CD4-positive, alpha-beta T cell treated with Interleukin-12 subunit alpha and Interleukin-12 subunit beta, for 1 hour (primary cell): ENCODE measurements at regions not wholly inside any gene's neighbourhood (a gene's known extent, or its start where the extent isn't known, plus 50 kb on each side); places are given as distances from the start of the nearest gene placed in this dataset.
"Not testable (repeated sequence)": the region's sequence is repeated elsewhere in the genome, so short reads cannot be mapped to it uniquely, and the experiment has no call there.

Experiments used
- DNase-seq: peaks from one replicate; pipeline ENCODE4 v3.0.0-alpha.2; 2020

DNA sequence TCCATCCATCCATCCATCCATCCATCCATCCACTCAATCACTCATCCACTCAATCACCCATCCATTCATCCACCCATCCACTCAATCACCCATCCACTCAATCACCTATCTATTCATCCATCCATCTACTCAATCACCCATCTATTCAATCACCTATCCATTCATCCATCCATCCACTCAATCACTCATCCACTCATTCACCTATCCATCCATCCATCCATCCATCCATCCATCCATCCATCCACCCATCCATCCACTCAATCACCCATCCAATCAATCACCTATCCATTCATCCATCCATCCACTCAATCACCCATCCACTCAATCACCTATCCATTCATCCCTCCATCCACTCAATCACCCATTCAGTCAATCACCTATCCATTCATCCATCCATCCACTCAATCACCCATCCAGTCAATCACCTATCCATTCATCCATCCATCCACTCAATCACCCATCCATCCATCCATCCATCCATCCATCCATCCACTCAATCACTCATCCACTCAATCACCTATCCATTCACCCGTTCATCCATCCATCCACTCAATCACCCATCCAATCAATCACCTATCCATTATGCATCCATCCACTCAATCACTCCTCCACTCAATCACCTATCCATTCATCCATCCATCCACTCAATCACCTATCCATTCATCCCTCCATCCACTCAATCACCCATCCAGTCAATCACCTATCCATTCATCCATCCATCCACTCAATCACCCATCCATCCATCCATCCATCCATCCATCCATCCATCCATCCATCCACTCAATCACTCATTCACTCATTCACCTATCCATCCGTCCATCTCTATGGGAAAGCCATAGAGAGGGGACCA, 114.7 kb upstream of the ZBTB40 start:
- not testable (repeated sequence) for DNase-seq

DNA sequence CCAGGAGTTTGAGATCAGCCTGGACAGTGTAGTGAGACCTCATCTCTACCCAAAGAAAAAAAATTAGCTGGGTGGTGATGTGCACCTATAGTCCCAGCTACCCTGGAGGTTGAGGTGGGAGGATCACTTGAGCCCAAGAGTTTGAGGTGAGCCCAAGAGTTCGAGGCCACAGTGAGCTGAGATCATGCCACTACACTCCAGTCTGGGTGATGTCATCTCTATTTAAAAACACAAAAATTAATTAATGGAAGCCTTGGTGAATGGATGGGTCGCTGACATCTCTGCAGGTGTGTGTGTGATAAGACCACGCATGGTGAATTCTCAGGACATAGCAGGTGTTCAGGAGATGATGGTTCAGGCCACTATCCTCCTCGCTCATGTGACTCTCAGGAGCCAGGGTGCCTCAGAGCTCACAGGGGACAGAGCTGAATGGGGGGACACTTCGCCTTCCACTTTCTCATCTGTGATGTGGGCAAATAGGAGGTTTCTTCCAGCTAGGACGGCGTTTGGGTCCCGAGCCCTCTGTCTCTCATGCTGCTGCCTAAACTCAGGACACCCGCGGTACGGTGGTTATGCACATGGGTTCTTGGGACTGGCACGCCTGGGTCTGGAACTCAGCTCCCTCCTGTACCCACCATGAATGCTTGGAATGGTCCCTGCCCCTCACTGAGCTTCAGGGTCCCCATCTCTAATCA, 113.4 kb upstream of the ZBTB40 start:
- no peak for DNase-seq

DNA sequence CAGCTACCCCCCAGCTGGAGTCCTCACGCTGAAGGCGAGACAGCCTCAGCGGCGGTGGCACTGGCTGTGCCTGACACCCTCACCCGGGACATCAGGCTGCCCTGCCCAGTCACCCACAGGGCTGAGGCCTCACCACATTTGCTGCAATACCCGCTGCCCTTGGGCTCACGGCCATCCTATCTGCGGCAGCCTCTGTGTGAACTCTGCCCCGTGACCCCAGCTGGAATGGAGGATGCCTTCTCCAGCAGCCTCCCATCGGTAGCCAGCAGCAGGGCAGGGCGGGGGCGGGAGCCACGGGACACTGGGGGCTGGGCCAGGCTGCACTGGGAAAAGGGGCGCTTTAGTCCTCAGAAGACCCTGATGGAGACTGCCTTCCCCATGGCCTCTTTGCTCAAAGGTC, 112.4 kb upstream of the ZBTB40 start:
- DNase-seq: no peak

DNA sequence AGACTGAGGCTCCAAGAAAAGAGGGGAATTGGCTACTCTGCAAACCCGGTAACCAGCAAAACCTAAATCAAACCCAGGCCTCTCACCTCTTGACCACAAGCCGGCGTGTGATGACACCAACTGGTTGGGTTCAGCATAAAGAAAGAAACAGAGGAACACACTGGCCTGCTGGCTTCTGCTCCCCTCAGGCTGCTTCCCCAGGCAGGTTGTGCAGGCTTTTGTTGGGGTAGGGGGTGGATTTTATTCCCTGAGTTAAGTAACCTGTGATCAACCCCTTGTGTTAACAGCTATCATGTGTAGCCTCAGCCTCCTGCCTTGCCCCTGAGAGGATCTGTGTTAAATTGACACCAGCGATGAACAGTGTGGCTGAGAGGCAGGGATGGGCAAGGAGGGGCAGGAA, 111.6 kb upstream of the ZBTB40 start:
- no peak for DNase-seq

DNA sequence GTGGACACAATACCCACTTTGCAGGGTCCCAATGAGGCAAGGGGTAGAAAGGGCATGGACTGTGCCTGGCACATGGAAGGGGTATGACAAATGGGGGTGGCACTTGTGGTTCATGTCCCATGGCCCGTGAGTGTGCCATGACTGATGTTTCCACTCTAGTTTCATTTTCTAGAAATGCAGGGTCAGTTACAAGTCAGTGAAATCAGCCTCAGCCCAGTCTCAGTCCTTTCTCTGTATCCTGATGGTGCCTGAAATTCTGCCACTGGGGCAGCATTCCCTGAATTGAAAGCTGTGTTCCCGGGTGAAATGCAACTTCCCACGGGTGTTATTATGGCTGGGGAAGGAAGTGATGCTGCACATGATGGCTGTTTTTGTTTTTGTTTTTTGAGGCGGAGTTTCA, 110.8 kb upstream of the ZBTB40 start:
- no peak for DNase-seq

DNA sequence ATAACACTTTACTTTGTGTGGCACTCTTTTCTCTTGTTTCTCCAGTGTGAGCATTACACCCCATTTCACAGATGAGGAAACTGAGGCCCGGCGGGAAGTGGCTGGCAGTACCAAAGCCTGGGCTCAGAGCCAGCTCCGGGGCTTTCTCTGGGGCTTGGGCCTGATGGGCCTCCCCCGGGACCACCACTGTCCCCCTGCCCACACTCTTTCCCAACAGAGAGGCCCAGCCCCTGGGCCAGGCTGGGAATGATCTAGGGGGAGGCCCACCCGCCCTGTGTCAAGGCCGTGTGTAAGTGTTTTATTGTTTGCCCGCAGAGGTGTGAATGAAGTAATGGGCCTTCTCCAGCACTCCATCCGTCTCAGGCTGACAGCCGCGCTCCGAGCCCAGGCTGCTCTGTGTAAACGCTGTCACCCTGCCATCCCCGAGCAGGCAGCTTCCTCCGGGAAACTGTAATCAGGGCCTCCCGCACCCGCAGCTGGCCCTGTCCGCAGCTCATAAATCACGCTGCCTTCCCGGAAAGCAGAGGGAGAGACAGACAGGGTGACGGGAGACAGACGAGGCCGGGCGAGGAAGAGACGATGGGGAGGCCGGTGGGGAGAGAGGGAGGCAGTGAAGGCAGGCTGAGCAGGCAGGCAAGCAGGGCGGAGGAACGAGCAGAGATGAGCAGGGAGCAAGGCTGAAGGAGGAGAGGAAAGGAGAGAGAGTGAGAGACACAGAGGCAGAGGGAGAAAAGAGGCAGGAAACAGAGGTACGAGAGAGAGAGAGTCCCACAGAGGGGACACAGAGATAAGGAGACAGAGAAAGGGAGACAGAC, 109.7 kb upstream of the ZBTB40 start:
- no peak for DNase-seq

DNA sequence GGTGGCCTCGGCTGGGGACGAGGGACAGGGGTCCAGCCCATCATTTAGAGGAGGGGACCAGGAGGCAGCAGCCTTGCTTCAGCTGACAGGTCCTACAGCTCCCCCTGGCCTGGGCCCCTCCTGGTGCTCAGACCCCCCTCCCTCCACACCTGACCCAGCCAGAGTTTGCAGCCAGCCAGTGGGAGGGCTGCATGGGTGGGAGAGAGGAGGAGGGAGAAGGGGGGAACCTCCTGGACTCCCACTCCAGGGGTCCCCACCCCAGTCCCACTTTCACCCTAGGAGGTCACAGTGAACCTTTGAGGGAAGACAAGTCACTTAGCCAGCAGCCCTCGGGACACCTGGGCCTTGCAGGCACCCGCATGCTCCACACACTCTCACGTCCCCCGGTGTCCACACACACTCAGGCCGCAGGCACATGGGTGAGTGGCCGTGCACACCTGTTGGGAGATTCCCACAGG, 108.9 kb upstream of the ZBTB40 start:
- no peak for DNase-seq

DNA sequence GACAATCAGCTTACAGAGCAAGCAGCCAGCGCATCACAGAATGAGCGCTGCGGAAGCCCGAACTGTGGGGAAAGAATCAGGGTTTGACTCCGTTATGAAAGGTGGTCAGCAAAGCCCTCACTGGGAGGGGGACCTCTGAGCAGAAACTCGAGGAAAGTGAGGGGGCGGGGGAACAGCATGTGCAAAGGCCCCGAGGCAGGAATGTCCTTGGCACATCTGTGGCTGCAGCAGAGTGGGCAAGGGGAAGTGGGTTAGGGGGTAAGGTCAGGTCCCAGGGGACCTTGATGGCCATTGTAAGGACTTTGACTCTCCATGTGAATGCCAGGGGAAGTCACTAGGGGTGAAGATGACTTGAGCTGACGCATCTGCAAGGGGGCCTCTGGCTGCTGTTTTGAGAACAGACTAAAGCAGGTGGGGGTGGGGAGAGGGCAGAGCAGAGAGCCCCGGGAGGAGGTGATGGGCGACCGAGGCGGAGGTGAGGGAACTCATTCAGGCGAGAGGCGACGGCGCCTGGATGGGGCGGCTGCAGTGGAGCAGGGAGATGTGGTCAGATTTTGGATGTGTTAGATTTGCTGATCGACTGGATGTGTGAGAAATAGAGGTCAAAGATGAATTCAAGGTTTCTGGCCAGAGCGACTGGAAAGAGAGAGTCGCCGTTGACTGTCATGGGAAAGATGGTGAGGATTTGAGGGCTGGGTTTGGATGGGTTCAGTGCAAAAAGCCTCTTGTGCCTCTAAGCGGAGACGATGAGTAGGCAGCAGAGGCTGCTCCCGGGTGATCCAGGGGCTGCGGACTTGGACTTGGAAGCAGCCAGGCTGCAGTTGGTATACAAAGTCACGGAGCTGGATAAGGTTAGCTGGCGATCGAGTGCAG, 108.0 kb upstream of the ZBTB40 start:
- no peak for DNase-seq

DNA sequence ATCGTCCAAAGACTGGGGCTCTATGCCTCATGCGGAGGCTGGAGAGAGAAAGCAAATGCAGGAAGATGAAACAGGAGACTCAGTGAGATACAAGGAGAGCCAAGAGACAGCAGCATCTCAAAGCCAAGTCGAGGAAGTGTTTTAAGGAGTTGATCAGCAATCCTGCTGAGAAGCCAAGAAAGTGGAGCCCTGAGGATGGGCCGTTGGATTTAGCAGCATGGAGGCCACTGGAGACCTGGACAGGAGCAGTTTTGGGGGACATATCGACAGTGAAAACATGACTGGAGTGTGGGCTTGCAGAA, 107.4 kb upstream of the ZBTB40 start:
- no peak for DNase-seq

DNA sequence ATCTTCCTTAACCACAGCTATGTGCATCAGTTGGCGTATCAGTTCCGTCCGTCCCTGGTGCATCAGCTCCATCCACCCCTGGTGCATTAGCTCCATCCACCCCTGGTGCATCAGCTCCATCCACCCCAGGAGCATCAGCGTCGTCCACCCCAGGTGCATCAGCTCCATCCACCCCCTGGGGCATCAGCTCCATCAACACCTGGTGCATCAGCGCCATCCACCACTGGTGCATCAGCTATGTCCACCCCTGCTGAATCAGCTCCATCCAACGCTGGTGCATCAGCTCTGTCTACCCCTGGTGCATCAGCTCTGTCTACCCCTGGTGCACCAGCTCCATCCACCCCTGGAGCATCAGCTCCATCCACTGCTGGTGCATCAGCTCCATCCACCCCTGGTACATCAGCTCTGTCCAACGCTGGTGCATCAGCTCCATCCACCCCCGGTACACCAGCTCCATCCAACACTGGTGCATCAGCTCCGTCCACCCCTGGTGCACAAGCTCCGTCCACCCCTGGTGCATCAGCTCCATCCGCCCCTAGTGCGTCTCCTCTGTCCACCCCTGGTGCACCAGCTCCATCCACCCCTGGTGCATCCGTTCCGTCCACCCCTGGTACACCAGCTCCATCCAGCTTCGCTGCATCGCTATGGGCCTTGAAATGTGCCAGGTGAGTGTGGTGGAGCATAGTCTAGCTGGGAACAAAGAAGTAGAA, 106.6 kb upstream of the ZBTB40 start:
- no peak for DNase-seq

DNA sequence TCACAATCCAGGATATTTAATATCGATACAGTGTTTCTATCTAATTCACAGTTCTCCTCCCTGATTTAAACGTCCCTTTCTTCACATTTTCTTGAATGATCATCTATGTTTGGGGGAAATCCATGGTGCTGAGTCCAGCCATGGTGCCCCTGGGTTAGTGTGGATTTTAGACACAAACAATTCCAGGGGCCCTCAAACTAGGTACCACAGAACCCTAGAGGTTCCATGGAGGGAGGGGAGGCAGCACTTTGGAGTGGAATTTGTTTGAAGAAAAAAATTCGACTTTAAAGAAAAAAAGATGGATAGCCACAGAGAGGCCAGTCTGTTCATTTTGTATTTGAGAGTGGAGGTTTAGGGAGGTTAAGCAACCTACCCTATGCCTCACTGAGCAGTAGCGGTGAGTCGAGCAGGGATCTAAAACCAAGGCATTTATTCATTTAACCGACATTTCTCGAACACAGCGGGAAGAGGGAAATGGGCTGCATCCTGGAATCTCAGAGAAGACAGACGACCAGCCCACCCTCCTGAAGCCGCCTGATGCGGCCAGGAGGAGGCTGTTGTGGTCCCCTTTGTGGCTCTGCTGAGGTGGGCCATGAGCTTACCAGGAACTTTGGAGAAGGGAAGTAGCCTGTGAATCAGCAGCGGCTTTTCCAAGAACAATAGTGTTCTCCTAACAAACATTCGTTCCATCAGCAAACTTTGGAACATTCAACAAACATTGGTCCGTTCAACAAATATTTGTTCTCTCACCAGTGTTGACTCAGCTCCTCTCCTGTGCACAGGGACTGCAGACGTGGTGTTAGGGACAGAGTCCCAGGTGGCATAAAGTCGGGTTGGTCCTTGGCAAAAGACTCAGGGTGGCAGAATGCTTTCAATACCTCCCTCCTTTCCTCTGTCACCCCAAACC, 103.5 kb upstream of the ZBTB40 start:
- no peak for DNase-seq

DNA sequence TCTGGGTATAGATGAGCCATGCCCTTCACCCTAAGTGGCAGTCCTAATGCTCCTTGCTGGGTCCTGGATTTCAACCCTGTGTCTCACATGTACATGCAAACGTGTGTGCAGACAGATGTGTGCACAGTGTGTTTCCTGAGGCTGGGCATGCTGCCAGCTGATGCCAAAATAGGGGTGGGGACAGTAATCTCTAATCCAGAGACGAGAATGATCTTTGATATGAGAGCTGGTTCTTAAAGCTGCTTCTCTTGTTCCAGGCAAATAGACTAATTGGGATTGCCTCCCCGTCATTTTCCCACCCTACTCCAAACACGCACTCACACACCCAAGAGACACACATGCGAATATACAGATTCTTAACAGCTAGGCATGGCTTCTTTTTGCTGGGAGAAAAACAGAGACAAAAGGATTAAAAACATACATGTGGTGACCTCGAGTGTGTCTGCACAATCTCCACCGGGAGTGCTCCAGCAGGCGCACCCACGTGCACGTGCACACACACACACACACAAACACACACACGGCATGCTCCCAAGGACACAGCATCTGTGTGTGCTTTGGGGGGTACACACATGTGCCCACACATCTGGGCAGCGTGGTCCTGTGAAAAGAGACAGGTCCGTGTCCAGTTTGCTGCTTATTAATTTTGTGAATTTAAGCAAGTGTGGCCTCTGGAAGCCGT, 102.1 kb upstream of the ZBTB40 start:
- DNase-seq: no peak

DNA sequence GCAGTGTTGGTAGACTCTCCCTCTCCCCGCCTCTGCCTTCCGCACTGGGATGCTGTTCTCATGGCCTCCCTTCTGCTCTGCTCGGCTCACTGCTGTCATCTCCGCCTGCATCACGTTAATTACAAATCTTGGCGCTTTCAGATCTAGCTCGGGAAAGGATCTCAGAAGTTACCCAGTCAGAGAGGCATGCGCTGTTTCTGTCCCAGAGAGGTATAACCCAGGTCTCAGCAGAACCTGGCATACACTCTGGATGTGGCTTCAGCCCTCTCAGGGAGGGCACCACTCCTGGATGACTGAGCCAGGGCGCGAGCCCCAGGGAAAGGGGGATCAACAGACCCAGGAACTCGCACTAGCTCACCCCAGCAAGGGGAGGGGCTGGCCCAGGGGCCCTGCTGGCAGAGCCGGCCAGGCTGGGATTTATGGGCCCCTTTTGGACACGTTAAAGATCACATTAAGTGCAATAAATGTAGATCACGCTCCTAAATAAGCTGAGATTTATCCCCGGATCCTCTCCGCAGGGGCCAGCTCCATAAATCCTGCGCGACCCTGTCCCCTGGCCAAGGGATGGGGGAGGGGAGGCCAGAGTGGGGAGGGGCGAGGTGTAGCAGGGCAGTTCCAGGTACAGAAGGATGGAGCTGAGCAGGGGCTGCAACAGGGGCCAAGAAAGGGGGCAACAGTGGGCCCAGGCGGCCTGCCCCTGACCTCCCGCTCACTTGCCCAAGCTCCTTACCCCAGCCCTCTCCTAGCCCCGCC, 101.3 kb upstream of the ZBTB40 start:
- DNase-seq: no peak

DNA sequence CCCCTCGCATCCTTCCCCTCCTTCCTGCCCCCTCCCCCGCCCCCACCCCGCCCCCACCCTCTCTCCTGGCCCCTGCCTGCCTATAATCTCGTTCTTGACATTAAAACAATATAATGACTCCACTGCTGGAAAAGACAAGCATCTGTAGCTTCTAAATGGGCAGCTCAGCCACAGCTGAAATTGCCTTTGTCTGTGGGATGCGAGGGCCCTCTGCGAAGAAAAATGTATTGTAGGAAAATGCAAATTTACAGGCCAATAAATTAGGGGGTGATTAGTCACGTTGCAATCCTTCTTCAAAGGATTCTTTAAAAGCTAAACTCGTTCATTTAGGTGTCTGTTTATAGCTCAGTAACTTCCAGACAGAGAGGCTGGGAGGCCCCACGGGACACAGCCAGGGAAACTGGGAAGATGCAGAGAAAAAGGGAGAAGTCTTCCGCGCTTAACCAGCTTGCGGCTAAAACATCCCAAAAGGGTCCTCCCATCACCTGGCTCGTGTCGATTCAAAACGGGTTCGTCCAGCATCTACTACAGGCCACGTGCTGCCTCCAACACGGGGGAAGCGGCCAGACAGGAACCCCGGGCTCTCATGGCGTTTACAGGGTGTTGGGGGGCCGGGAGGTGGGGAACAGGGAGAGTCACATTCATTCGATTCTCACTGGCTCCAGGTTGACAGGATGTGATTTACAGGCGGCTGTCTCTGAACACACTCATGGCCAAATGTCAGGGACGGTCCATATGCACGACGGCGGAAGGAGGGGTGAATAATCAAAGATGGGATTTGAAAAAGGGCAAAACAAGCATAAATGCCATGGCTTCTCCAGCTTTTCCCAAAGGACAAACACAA, 100.5 kb upstream of the ZBTB40 start:
- no peak for DNase-seq

DNA sequence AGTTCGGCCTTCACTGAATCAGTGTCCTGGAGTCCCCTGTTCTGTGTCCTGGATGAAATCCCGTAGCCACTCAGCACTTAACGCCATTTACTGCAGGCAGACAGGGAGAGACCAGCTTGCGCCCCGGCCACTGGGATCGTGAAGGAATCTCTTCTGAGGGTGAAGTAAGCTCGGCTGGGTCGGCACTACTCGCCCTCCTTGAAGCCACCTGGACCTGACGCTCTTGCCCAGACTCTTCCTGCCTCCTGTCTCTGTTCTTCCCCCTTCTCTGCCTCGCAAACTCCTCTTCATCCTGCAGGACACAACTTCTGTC, 99.9 kb upstream of the ZBTB40 start:
- no peak for DNase-seq

DNA sequence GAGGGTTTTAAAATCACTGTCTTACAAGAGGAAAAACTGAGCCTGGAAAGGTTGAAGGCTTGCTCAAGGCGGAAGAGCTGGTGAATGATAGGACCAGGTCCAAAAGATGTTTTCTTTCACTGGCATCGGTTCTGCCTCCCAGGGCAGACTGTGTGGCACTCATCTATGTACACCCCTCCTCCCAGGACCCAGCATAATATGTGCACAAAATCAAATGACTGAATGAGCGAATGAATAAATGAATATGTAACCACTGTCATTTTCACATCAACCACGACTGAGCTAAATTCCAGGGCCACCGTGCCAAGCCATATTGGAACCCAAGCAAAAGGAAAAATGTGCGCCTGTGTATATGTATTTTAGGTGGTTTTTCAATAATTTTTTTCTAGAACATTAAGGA, 99.3 kb upstream of the ZBTB40 start:
- DNase-seq: no peak

DNA sequence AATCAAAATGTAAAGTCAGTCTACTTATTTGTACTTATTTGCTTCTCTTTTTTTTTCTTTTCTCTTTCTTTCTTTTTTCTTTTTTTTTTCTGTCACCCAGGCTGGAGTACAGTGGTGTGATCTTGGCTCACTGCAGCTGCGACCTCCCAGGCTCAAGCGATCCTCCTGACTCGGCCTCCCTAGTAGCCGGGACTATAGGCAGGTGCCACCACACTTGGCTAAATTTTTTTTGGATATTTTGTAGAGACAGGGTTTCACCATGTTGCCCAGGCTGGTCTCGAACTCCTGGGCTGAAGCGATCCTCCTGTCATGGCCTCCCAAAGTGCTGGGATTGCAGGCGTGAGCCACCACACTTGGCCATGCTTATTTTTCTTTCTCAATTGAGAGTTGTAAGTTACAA, 98.8 kb upstream of the ZBTB40 start:
- DNase-seq: no peak

DNA sequence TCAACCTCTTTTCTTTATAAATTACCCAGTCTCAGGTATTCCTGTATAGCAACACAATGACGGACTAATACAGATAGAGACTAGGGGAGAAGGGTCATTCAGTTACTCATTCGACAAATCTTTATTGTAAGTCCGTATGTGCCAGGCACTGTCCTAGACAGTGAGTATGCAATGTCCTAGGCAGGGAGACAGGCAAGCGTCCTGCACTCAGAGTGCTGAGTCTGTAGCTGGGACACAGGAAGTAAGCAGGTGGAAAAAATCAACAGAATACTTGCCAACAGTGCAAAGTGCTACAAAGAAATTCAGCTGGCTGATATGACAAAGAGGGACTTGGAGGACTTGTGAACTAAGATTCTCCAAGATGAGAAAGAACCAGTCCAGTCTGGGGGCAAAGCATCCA, 92.2 kb upstream of the ZBTB40 start:
- no peak for DNase-seq
